GM12874 (cell line): ENCODE measurements at regions not wholly inside any gene's neighbourhood (a gene's known extent, or its start where the extent isn't known, plus 50 kb on each side); places are given as distances from the start of the nearest gene placed in this dataset.

Source experiments
- TF ChIP-seq, protein P1 (sequence below): IDR thresholded peaks from 2 replicates; pipeline ENCODE4 v1.5.1; 2011; ENCODE audit warnings: low read depth, mild to moderate bottlenecking, control low read depth, low read length, moderate library complexity; ENCODE audit not compliant: insufficient read depth

DNA sequence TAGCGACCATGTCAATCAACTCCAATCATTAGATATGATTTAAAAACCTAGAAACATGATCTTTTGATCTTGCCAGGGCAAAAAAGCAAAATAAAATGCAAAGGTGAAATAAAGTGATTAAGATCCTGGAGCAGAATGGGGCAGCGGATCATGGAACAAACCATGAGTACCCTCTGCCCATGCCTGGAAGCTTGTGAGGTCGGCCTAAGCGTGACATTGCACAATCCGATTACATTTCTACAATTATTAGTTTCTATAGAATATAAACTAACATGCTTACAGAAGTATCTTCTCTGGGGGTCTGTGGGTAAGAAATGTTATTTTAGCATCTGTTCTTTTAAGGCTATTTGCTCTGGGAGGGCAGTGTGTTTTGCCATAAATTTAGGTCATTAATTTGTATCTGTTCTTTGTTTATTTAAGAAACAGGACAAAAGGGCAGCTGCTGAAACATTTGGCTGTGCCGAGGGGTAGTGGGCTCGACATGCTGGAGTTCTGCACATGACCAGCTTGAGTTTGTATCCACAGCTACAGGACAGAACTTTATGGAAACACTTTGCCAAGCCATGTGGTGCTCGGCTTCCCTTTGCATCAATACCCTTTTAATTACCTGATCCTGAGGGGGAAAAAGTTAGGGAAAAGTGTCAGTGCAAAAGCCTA, 55.9 kb downstream of the ZBTB18 start:
- TF ChIP-seq, protein P1, sequence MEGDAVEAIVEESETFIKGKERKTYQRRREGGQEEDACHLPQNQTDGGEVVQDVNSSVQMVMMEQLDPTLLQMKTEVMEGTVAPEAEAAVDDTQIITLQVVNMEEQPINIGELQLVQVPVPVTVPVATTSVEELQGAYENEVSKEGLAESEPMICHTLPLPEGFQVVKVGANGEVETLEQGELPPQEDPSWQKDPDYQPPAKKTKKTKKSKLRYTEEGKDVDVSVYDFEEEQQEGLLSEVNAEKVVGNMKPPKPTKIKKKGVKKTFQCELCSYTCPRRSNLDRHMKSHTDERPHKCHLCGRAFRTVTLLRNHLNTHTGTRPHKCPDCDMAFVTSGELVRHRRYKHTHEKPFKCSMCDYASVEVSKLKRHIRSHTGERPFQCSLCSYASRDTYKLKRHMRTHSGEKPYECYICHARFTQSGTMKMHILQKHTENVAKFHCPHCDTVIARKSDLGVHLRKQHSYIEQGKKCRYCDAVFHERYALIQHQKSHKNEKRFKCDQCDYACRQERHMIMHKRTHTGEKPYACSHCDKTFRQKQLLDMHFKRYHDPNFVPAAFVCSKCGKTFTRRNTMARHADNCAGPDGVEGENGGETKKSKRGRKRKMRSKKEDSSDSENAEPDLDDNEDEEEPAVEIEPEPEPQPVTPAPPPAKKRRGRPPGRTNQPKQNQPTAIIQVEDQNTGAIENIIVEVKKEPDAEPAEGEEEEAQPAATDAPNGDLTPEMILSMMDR = no peak

DNA sequence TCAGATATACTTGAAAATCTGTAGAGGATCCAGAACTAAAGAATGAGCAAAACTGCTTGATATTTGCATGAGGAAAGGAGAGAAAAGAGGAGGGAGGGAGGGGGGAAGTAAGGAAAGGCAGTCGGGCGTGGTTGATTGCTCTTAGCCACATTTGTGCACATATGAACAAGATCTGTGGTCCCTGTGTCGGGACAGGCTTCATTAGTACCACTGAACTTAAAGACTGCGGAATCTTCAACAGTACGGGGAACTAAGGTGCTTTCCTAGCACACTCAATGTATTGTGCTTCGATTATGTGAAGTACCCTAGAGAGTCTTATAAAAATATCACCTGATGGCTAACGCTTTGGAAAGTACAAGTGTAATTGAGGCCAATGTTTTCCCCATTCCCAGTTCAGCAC, 59.9 kb downstream of the ZBTB18 start:
- TF ChIP-seq, protein P1 = no peak

GRCh38 chr1:244112041-244112440, 61.0 kb downstream of the ZBTB18 start:
- TF ChIP-seq, protein P1 = no peak

DNA sequence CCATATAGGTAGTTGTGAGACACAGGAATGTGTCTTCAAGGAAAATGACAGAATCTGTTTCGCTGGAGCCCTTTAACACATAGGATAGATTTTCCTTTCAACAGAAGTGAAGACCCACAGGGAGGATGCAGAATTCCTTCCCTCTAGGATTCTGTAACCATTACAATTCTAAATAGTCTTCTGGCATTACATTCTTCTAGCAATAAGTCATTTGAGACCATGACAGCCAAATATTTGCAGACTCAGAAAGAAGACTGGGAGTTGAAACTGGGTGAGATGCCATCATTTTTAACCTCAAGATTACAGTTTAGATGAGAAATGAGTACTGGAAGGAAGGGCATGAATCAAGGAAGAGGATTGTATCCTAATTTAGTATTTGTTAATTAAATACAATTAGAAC, 61.6 kb downstream of the ZBTB18 start:
- TF ChIP-seq, protein P1 = no peak

DNA sequence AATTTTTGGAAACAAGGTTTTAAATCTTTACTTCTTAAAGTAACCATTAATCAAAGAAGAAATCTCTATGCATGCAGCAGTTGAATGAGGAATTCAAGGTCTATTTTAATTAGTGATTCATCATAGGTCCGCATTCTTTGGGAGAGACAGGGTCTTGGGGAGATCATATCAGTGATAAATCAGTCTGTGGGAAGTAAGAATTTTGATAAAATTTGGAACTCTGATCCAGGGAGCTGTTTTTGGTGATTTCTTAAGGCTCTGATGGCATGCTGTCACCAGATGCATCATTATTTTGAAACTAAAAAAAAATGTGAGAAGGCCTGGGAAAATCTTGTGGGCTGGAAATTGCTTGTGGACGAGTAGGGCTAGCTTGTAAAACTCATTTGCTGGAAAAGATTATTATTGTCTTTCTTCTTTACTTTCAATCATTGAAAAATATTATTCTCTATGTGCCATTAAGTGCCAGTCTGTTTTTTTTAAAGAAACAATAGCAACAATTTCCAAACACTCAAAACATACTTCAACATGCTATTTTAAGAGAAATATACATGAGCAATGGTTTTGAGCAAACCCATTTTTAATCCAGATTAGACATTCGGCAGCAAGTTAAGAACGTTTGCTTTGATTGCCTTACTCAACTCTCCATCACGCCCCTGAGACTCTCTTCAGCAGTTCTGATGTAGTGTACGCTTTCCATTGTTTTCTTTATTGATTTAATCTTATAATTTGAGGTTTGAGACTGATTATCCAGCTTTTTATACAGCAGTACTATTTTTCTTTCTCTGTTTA, 62.6 kb downstream of the ZBTB18 start:
- TF ChIP-seq, protein P1 = no peak

- TF ChIP-seq, protein P1 = no peak
Measured at GRCh38 chr1:244114892-244115291, 63.8 kb downstream of the ZBTB18 start.

- TF ChIP-seq, protein P1 = no peak
Measured at GRCh38 chr1:244116946-244117345, 65.9 kb downstream of the ZBTB18 start.
